ENCODE measurements at regions not wholly inside any gene's neighbourhood (a gene's known extent, or its start where the extent isn't known, plus 50 kb on each side); places are given as distances from the start of the nearest gene placed in this dataset.

- H3K27ac ChIP-seq: no peak overlapping the region
- TF ChIP-seq CTCF (conservative IDR thresholded peaks at IDR 0.05): no peak
- no peak for TF ChIP-seq ZFX (IDR thresholded peaks at IDR 0.05)
These were observed 288.9 kb downstream of the FAM43A start for GRCh38 chr3:194974468-194975135.

GRCh38 chr3:194976049-194976451 lies 290.4 kb downstream of the FAM43A start:
- H3K27ac ChIP-seq: peak overlapping the region; percentile 35
- TF ChIP-seq ZFX (IDR thresholded peaks at IDR 0.05): no peak
- TF ChIP-seq CTCF (conservative IDR thresholded peaks at IDR 0.05): no peak

GRCh38 chr3:194976874-194977273 lies 291.2 kb downstream of the FAM43A start:
- TF ChIP-seq ZFX (IDR thresholded peaks at IDR 0.05) (no peak), CTCF (conservative IDR thresholded peaks at IDR 0.05) (no peak)
- H3K27ac ChIP-seq: no peak overlapping the region

GRCh38 chr3:194977356-194977755 lies 291.7 kb downstream of the FAM43A start:
- TF ChIP-seq CTCF (conservative IDR thresholded peaks at IDR 0.05) (no peak), ZFX (IDR thresholded peaks at IDR 0.05) (no peak)
- H3K27ac ChIP-seq: no peak overlapping the region

- no peak overlapping the region for H3K27ac ChIP-seq
- TF ChIP-seq ZFX (IDR thresholded peaks at IDR 0.05) (no peak), CTCF (conservative IDR thresholded peaks at IDR 0.05) (no peak)
These were observed 291.8 kb downstream of the XXYLT1 start for GRCh38 chr3:194979173-194979572.

GRCh38 chr3:194982472-194982871 lies 288.5 kb downstream of the XXYLT1 start:
- TF ChIP-seq ZFX (IDR thresholded peaks at IDR 0.05) (no peak), CTCF (conservative IDR thresholded peaks at IDR 0.05) (no peak)

GRCh38 chr3:194983121-194983520 lies 287.8 kb downstream of the XXYLT1 start:
- no peak overlapping the region for H3K27ac ChIP-seq
- TF ChIP-seq ZFX (IDR thresholded peaks at IDR 0.05) (no peak), CTCF (conservative IDR thresholded peaks at IDR 0.05) (no peak)

More at GRCh38 chr3:194982472-194982871, 288.5 kb downstream of the XXYLT1 start:
- no peak overlapping the region for H3K27ac ChIP-seq

Data from C4-2B (cell line).